SIG-M5 (cell line): ENCODE measurements at regions not wholly inside any gene's neighbourhood (a gene's known extent, or its start where the extent isn't known, plus 50 kb on each side); places are given as distances from the start of the nearest gene placed in this dataset.
"Not testable (repeated sequence)": the region's sequence is repeated elsewhere in the genome, so short reads cannot be mapped to it uniquely, and the experiment has no call there.

Experiments
- DNase-seq: peaks from one replicate; lab custom pipeline; 2025; lab: John Stamatoyannopoulos, UW

DNA sequence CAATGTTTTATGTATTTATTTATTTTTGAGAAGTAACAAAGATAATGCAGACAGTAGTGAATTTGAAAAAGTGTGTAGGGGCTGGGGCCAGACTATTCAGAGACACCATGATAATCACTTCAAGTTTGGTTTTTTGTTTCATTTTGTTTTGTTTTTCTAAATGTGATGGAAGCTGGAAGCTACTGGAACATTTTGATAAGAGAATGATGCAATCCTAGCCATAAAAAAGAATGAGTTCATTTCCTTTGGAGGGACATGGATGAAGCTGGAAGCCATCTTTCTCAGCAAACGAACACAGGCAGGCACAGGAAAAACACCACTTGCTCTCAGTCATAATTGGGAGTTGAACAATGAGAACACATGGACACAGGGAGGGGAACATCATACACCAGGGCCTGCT is 706.6 kb upstream of the EPHA5 start:
- DNase-seq, result no peak

- no peak for DNase-seq
These were observed 706.1 kb upstream of the EPHA5 start for GRCh38 chr4:66376396-66376795.

GRCh38 chr4:66373268-66373667 is 703.0 kb upstream of the EPHA5 start:
- DNase-seq, result no peak

- no peak for DNase-seq
These were observed 702.4 kb upstream of the EPHA5 start for GRCh38 chr4:66372706-66373105.

DNA sequence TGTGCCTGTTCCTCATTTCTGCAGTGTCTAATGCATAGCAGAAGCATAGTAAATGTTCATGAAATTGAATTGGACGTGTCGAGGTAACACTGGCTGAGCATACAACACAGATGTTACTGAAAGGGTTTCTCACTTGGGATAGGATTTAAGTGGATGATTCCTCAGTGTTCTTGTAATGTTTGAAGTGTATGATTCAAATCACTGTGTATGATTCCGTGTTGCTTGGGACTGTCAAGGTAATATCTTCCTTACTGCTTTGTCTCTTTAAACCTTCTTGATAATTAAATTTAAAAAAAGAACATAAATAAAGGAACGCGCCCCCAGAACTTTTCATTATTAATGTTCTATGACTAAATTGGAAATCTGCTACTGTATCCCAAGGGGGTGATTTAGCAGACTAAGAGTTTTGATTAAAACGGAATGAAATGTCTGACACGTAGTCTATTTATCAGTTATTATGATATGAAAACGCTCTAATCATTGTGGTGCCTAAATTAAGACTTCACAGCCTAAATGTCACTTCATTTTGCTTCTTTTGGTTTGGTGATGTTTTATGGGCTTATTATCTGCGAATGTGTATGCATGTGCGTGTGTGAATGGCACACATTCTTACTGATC is 696.9 kb upstream of the EPHA5 start:
- no peak for DNase-seq

GRCh38 chr4:66360395-66360794 is 690.1 kb upstream of the EPHA5 start:
- DNase-seq, result not testable (repeated sequence)

GRCh38 chr4:66357316-66357715 is 687.0 kb upstream of the EPHA5 start:
- no peak for DNase-seq

GRCh38 chr4:66355328-66355727 is 685.0 kb upstream of the EPHA5 start:
- no peak for DNase-seq

GRCh38 chr4:66351761-66352160 is 681.5 kb upstream of the EPHA5 start:
- no peak for DNase-seq

DNA sequence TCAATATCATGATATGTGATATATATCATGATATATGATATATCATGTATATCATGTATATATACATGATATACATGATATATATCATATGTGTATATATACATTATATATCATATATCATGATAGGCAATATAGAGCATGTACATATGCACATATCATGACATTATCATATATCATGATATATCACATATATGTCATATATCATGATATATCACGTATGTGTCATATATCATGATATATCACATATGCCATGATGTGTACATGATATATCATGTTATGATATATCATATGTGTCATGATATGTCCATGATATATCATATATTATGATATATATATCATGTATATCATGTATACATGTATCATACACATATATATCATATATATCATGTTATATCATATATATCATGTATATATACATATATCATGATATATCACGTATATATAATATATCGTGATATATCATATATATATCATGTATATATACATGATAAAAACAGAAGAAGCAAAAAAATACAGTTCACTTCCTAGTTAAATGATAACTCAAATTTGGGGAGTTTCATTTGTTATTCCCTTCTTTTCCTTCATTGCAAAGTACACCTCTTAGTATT is 670.1 kb upstream of the EPHA5 start:
- no peak for DNase-seq

DNA sequence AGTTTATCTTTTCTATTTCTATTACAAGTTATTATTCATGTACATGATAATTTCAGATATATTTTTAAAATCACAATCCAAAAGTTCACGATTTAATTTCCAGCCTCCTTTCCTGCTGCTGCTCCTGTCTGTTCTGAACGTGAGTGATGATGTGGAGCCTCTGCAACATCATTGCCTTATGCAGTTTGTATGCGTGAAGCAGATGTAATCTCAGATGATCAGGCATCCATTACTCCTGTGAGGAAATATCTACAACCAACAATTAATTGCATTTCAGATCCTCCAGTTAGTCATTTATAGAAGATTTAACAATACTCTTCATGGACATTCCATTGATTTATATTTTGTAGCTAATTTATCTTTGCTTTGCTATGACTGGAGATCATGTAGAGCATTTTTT is 668.7 kb upstream of the EPHA5 start:
- no peak for DNase-seq

GRCh38 chr4:66331761-66332160 is 661.5 kb upstream of the EPHA5 start:
- no peak for DNase-seq

DNA sequence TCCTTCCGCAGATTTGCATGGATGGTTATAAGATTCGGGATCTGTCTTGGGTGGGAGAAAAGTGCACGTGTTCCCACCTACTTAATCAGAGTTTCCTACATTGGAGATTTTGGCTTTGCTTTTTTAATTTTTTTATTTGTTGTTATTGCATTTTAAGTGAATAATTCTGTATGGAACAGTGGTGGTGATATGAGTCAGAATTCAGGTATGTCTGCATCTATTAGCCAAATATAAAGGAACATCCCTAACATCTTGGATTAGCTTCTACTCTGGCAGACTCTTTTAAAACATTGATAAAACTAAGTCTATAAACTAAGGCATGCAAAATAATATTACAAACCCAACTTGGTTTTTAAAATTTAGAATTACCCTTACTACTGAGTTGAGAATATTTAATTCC is 659.8 kb upstream of the EPHA5 start:
- DNase-seq, result no peak

GRCh38 chr4:66328803-66329574 is 658.7 kb upstream of the EPHA5 start:
- DNase-seq, result no peak

GRCh38 chr4:66307641-66308438 is 637.6 kb upstream of the EPHA5 start:
- DNase-seq, result no peak

GRCh38 chr4:66300336-66300934 is 630.1 kb upstream of the EPHA5 start:
- no peak for DNase-seq

GRCh38 chr4:66298569-66298968 is 628.3 kb upstream of the EPHA5 start:
- no peak for DNase-seq

DNA sequence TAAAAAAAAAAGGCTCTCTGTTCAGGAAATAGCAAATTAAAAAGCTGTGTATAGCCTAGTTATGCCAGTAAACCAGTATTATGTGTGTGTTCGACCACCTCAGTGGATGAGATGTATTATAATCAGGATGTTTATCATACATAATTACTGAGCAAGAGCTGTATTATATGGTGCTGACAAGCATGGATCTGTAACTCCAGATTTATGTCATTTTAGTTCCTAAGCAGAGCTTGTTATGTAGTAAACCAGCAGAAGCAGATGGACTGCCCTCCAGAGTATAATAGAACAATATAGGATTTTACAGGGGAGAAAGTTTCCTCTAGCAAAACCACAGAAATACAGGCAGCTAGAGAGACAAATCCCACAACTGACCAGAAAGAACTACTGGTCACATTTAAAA is 627.4 kb upstream of the EPHA5 start:
- no peak for DNase-seq

GRCh38 chr4:66294638-66295037 is 624.3 kb upstream of the EPHA5 start:
- no peak for DNase-seq

GRCh38 chr4:66284991-66285451 is 614.7 kb upstream of the EPHA5 start:
- DNase-seq, result no peak

DNA sequence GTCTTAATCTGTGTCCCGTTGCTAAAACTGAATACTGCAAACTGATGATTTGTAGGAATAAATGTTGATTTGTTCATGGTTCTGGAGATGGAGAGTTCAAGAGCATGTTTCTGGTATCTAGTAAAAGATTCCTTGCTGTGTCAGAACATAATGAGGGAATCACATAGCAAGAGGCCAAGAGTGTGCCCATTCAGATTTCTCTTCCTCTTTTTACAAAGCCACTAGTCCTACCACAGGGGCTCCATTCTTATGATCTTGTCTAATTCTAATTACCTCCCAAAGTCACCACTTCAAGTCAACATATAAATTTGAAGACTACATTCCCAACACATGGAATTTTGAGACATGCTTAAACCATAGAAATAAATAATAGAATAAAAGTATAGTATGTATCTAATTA is 608.8 kb upstream of the EPHA5 start:
- DNase-seq, result no peak

GRCh38 chr4:66275411-66276038 is 605.2 kb upstream of the EPHA5 start:
- no peak for DNase-seq
